ENCODE measurements at regions not wholly inside any gene's neighbourhood (a gene's known extent, or its start where the extent isn't known, plus 50 kb on each side); places are given as distances from the start of the nearest gene placed in this dataset.
A peak's percentile ranks its signal among the peaks of the same experiment; 100 is the strongest.

- DNase-seq = peak in 24 of 58 donors; percentile 6 to 76 (median 28)
These were observed 93.5 kb downstream of the SIK1 start for GRCh38 chr21:43333298-43334062.

DNA sequence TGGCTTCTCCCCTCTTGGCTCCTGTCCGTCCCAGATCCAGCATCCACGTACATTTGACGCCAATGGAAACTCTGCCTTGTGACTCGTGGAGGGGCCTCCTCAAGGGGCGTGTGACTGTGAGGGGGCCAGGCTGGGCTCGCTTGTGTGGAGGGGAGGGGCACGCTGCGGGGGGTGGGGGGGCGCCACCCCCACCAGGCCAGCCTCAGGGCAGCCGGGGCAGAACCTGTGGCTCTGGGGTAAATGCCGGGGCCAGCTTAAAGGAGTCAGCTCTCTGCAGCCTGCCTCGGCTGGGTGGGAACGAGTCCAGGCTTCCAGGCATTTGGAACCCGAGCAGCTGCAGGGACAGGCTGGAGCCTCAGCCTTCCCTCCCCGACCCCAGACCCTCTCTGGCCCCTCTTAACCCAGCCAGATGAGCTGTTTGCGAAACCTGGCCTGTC is 94.1 kb downstream of the SIK1 start:
- DNase-seq = no peak

- DNase-seq = peak in 56 of 58 donors; percentile 17 to 92 (median 66)
These were observed 94.7 kb downstream of the SIK1 start for GRCh38 chr21:43331962-43332828.

- DNase-seq = no peak
These were observed 95.6 kb downstream of the SIK1 start for GRCh38 chr21:43331111-43331961.

- no peak for DNase-seq
These were observed 96.5 kb downstream of the SIK1 start for GRCh38 chr21:43330306-43330881.

DNA sequence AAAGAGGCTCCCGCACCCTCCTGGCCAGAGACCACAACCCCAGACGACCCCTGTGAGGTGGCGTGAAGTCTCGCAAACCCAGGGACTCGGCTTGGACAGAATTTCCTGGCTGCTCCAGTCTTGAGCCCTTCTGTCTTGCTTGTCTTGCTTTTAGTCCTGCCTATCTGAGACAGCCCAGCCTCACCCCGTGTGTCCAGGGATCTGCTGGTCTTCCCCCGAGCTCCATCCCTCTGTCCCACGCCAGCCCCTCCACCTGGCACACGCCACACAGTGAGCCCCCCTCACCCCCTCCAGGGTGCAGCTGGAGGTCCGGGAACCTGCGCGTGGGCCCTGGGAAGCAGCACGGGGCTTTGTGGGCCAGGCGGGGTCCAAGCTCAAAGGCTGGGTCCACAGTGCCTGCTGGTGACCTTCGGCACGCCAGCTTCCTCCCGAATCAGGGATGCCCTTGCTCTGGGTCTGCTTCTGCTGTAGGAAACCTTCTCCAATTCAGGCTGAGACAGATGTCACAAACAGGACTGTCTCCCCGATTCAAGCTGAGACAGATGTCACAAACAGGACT is 97.1 kb downstream of the SIK1 start:
- no peak for DNase-seq

GRCh38 chr21:43328958-43329691 is 97.8 kb downstream of the SIK1 start:
- DNase-seq = no peak

- DNase-seq = no peak
These were observed 98.6 kb downstream of the SIK1 start for GRCh38 chr21:43328185-43328957.

DNA sequence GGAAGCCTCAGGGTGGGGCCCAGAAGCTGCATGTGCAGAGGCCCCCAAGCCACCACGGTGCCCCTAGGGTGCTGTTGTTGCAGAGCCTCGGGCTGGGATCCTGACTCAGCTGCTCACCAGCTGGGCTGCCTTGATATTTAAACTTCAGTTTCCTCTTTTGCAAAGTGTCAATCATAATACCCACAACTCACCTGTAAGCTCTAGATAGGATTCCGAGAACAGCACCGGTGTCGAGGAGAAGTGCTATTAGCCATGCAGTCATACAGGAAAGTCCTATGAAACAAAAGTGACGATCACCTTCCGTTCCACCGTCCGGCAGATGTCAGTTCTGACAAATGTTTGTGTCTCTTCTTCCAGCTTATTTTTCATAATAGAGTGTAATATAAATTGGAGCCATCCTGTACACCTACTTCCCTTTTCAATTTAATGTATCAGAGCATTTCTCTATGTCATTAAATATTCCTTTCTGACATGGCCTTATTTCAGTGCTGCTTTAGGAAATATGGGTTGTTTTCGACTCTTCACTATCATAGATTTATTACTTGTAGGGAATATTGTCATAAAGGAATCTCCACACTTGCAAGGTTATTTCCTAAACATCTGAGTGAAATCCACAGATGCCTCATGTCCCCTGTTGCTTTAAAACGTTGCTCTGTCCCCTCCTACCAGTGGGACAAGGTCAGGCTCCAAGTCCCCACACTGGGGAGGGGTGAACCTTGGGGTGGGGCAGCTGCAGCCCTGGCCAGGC is 100.8 kb downstream of the SIK1 start:
- DNase-seq = no peak

GRCh38 chr21:43325036-43325435 is 101.9 kb downstream of the SIK1 start:
- no peak for DNase-seq

DNA sequence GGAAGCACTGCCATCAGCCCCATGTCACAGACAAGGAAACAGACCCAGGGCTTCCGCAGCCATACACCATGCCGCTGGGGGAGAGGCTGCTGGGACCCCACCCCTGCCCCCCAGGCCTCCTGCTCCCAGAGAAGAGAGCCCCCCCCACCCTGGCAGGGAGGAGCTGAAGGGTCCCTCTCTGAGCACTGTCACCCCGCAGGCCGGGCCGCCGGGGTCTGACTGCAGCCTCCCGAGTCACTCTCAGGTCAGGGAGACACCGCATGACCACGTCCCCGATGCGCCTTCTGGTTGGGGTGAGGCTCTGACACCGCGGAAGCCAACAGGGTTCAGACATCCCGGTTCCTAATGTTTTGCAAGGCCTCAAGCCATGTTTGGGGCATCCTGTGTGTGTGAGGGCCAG is 102.3 kb downstream of the SIK1 start:
- no peak for DNase-seq

DNA sequence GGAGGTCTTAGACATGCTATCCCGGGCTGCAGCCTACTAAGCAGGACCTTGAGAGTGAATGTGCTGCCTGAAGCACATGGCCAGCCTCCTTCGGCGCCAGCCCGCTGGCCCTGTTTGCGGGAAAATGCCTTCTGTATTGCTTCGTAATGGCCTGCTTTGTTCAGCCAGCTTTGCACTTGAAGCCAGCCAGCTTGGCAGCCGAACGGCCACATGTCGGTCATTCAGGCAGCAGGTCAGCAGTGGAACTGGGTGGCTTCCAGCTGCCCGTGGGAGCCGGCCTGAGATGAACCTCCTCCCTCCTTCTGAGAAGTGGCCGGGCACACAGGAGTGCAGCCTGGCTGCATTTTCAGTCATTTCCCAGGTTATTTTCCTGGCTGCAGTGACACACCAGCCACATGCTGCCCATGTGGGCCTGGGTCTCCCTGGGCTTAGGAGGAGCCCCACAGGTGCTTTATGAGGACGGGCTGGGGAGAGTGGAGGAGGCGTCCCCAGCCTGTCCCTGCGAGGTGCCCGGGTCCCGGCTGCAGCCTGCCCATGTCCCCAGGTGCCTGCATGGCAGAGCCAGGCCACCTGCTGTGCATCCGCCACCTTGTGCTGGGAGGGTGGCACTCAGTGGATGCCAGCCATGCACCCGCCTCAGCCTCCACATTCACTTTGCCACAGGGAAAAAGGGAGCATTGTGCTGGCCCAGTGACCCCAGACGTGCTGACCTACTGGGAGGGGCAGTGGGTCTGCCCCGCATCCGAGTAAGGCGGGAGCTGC is 103.5 kb downstream of the SIK1 start:
- peak in 57 of 58 donors; percentile 12 to 96 (median 83) for DNase-seq

- DNase-seq = no peak
These were observed 104.1 kb downstream of the SIK1 start for GRCh38 chr21:43322805-43323204.

DNA sequence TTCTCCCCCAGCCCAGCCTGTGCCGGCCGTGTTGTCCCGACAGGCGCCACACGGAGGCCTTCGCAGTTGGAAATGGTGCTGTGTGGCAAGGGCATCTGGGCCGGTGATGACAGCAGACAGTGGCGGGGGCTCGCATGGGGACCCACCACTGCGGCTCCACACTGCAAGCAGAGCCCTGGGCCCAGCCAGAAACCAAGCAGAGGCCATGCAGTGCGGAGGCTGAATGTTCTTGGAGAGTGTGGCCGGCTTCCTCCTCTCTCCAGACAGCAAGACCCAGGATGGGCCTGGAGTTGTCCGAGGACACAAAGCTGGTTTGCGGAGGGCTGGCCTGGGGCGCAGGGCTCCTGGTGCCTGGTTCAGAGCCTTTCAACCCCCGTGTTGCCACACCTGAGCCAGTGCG is 104.6 kb downstream of the SIK1 start:
- DNase-seq = no peak

GRCh38 chr21:43321611-43322010 is 105.3 kb downstream of the SIK1 start:
- no peak for DNase-seq

DNA sequence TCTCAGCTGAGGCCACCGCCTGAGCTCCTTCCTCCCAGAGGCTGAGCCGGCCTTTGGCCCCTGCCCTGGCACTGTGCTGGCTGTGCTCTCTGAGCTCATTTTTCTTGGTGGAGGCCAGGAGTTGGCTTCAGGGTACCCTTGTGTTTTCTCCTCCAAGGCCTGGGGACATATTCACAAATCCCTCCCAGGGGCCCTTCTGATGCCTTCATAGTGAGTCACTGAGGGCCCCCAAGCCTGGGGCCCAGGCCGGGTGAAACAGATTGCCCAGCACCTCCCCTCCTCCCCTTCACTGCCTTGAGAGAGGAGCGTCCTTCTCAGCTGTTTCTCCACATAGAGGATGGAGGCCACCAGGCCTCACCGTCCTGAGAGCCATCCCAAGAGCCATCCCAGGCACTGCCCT is 105.8 kb downstream of the SIK1 start:
- DNase-seq = no peak

- no peak for DNase-seq
These were observed 106.4 kb downstream of the SIK1 start for GRCh38 chr21:43320526-43320925.

Data from anterior cingulate cortex (tissue), 58 donors.